ENCODE measurements at regions not wholly inside any gene's neighbourhood (a gene's known extent, or its start where the extent isn't known, plus 50 kb on each side); places are given as distances from the start of the nearest gene placed in this dataset.

GRCh38 chr17:71081666-71082065, 912.3 kb downstream of the KCNJ2 start:
- Mint-ChIP-seq H3K4me3 (no peak overlapping the region), H3K27me3 (no peaks in the 10 kb centered on the region), H3K27ac (no peak overlapping the region), H3K36me3 (no peaks in the 10 kb centered on the region), H3K4me1 (no peaks in the 10 kb centered on the region), H3K9me3 (peaks cover 3 to 22% (median 8%) of the 10 kb centered on the region in 7 donors)
- no peaks in the 10 kb centered on the region for H3K36me3 ChIP-seq (ENCODE audit: control insufficient read depth, insufficient read depth, low read length)
- H3K27ac ChIP-seq (ENCODE audit: insufficient read depth, low read length, poor library complexity, severe bottlenecking) = no peak overlapping the region
- H3K9me3 ChIP-seq (ENCODE audit: control insufficient read depth in 2 of 2, low read length in 2 of 2) = peaks cover 0 to 8% of the 10 kb centered on the region in 2 experiments
- ATAC-seq (ENCODE audit: low read depth in 2 of 2) (no peak), DNase-seq (no peak)
- H3K4me3 ChIP-seq (ENCODE audit: low read depth, low read length) = no peak overlapping the region
- no peaks in the 10 kb centered on the region for H3K27me3 ChIP-seq (ENCODE audit: control insufficient read depth, insufficient read depth, low read length)
- H3K4me1 ChIP-seq (ENCODE audit: control insufficient read depth, insufficient read depth, low read length, poor library complexity, severe bottlenecking) = no peaks in the 10 kb centered on the region

- Mint-ChIP-seq H3K9me3 (peaks cover 3 to 14% (median 7%) of the 10 kb centered on the region in 7 donors), H3K27me3 (no peaks in the 10 kb centered on the region), H3K27ac (no peak overlapping the region), H3K4me1 (no peaks in the 10 kb centered on the region), H3K4me3 (no peak overlapping the region), H3K36me3 (no peaks in the 10 kb centered on the region)
- peaks cover 0 to 7% of the 10 kb centered on the region in 2 experiments for H3K9me3 ChIP-seq (ENCODE audit: control insufficient read depth in 2 of 2, low read length in 2 of 2)
- no peak overlapping the region for H3K27ac ChIP-seq (ENCODE audit: insufficient read depth, low read length, poor library complexity, severe bottlenecking)
- H3K4me3 ChIP-seq (ENCODE audit: low read depth, low read length) = no peak overlapping the region
- no peaks in the 10 kb centered on the region for H3K4me1 ChIP-seq (ENCODE audit: control insufficient read depth, insufficient read depth, low read length, poor library complexity, severe bottlenecking)
- DNase-seq = no peak
- H3K36me3 ChIP-seq (ENCODE audit: control insufficient read depth, insufficient read depth, low read length) = no peaks in the 10 kb centered on the region
- no peaks in the 10 kb centered on the region for H3K27me3 ChIP-seq (ENCODE audit: control insufficient read depth, insufficient read depth, low read length)
- ATAC-seq (ENCODE audit: low read depth in 2 of 2) = no peak
Observed at GRCh38 chr17:71084219-71084618, 914.9 kb downstream of the KCNJ2 start.

GRCh38 chr17:71084838-71085237, 915.5 kb downstream of the KCNJ2 start:
- no peak overlapping the region for H3K4me3 ChIP-seq (ENCODE audit: low read depth, low read length)
- Mint-ChIP-seq H3K27ac (no peak overlapping the region), H3K9me3 (peaks cover 3 to 8% (median 6%) of the 10 kb centered on the region in 7 donors), H3K4me1 (no peaks in the 10 kb centered on the region), H3K4me3 (no peak overlapping the region), H3K27me3 (no peaks in the 10 kb centered on the region), H3K36me3 (no peaks in the 10 kb centered on the region)
- peaks cover 0 to 1% of the 10 kb centered on the region in 2 experiments for H3K9me3 ChIP-seq (ENCODE audit: control insufficient read depth in 2 of 2, low read length in 2 of 2)
- no peak for ATAC-seq (ENCODE audit: low read depth in 2 of 2)
- no peaks in the 10 kb centered on the region for H3K4me1 ChIP-seq (ENCODE audit: control insufficient read depth, insufficient read depth, low read length, poor library complexity, severe bottlenecking)
- H3K27me3 ChIP-seq (ENCODE audit: control insufficient read depth, insufficient read depth, low read length) = no peaks in the 10 kb centered on the region
- H3K27ac ChIP-seq (ENCODE audit: insufficient read depth, low read length, poor library complexity, severe bottlenecking) = no peak overlapping the region
- H3K36me3 ChIP-seq (ENCODE audit: control insufficient read depth, insufficient read depth, low read length) = no peaks in the 10 kb centered on the region
- DNase-seq = no peak

- H3K4me1 ChIP-seq (ENCODE audit: control insufficient read depth, insufficient read depth, low read length, poor library complexity, severe bottlenecking) = no peaks in the 10 kb centered on the region
- no peaks in the 10 kb centered on the region for H3K36me3 ChIP-seq (ENCODE audit: control insufficient read depth, insufficient read depth, low read length)
- H3K27ac ChIP-seq (ENCODE audit: insufficient read depth, low read length, poor library complexity, severe bottlenecking) = no peak overlapping the region
- Mint-ChIP-seq H3K9me3 (peaks cover 0 to 7% (median 3%) of the 10 kb centered on the region in 7 donors), H3K4me3 (no peak overlapping the region), H3K27ac (no peak overlapping the region), H3K36me3 (no peaks in the 10 kb centered on the region), H3K4me1 (no peaks in the 10 kb centered on the region), H3K27me3 (no peaks in the 10 kb centered on the region)
- no peaks in the 10 kb centered on the region for H3K27me3 ChIP-seq (ENCODE audit: control insufficient read depth, insufficient read depth, low read length)
- ATAC-seq (ENCODE audit: low read depth in 2 of 2) (no peak), DNase-seq (no peak)
- H3K4me3 ChIP-seq (ENCODE audit: low read depth, low read length) = no peak overlapping the region
- H3K9me3 ChIP-seq (ENCODE audit: control insufficient read depth in 2 of 2, low read length in 2 of 2) = no peaks in the 10 kb centered on the region
Observed at GRCh38 chr17:71085238-71086033, 916.1 kb downstream of the KCNJ2 start.

- DNase-seq (no peak), ATAC-seq (ENCODE audit: low read depth in 2 of 2) (no peak)
- Mint-ChIP-seq H3K4me1 (no peaks in the 10 kb centered on the region), H3K4me3 (no peak overlapping the region), H3K36me3 (no peaks in the 10 kb centered on the region), H3K27ac (no peak overlapping the region), H3K27me3 (no peaks in the 10 kb centered on the region), H3K9me3 (peaks cover 0 to 14% (median 3%) of the 10 kb centered on the region in 7 donors)
- H3K36me3 ChIP-seq (ENCODE audit: control insufficient read depth, insufficient read depth, low read length) = no peaks in the 10 kb centered on the region
- no peaks in the 10 kb centered on the region for H3K27me3 ChIP-seq (ENCODE audit: control insufficient read depth, insufficient read depth, low read length)
- H3K9me3 ChIP-seq (ENCODE audit: control insufficient read depth in 2 of 2, low read length in 2 of 2) = peaks cover 4 to 5% of the 10 kb centered on the region in 2 experiments
- H3K27ac ChIP-seq (ENCODE audit: insufficient read depth, low read length, poor library complexity, severe bottlenecking) = no peak overlapping the region
- no peaks in the 10 kb centered on the region for H3K4me1 ChIP-seq (ENCODE audit: control insufficient read depth, insufficient read depth, low read length, poor library complexity, severe bottlenecking)
- H3K4me3 ChIP-seq (ENCODE audit: low read depth, low read length) = no peak overlapping the region
Observed at GRCh38 chr17:71089431-71089830, 920.1 kb downstream of the KCNJ2 start.

- DNase-seq = no peak
- no peak overlapping the region for H3K27ac Mint-ChIP-seq
- no peaks in the 10 kb centered on the region for H3K36me3 ChIP-seq (ENCODE audit: control insufficient read depth, insufficient read depth, low read length)
Observed at GRCh38 chr17:71098071-71098470, 928.7 kb downstream of the KCNJ2 start.

GRCh38 chr17:71099003-71099714, 929.8 kb downstream of the KCNJ2 start:
- H3K4me3 Mint-ChIP-seq = no peak overlapping the region
- H3K27me3 Mint-ChIP-seq = no peaks in the 10 kb centered on the region
- Histone ChIP-seq H3K4me3 (ENCODE audit: low read depth, low read length) (no peak overlapping the region), H3K36me3 (ENCODE audit: control insufficient read depth, insufficient read depth, low read length) (no peaks in the 10 kb centered on the region), H3K9me3 (ENCODE audit: control insufficient read depth in 2 of 2, low read length in 2 of 2) (peaks cover 0 to 2% of the 10 kb centered on the region in 2 experiments), H3K27ac (ENCODE audit: insufficient read depth, low read length, poor library complexity, severe bottlenecking) (no peak overlapping the region), H3K27me3 (ENCODE audit: control insufficient read depth, insufficient read depth, low read length) (no peaks in the 10 kb centered on the region), H3K4me1 (ENCODE audit: control insufficient read depth, insufficient read depth, low read length, poor library complexity, severe bottlenecking) (no peaks in the 10 kb centered on the region)
- H3K9me3 Mint-ChIP-seq = peaks cover 6 to 20% (median 12%) of the 10 kb centered on the region in 7 donors
- H3K36me3 Mint-ChIP-seq = no peaks in the 10 kb centered on the region
- DNase-seq = no peak
- no peak for ATAC-seq (ENCODE audit: low read depth in 2 of 2)
- H3K27ac Mint-ChIP-seq = no peak overlapping the region
- no peaks in the 10 kb centered on the region for H3K4me1 Mint-ChIP-seq

More at GRCh38 chr17:71098071-71098470, 928.7 kb downstream of the KCNJ2 start:
- Histone ChIP-seq H3K4me3 (ENCODE audit: low read depth, low read length) (no peak overlapping the region), H3K27me3 (ENCODE audit: control insufficient read depth, insufficient read depth, low read length) (no peaks in the 10 kb centered on the region), H3K9me3 (ENCODE audit: control insufficient read depth in 2 of 2, low read length in 2 of 2) (peaks cover 0 to 2% of the 10 kb centered on the region in 2 experiments), H3K4me1 (ENCODE audit: control insufficient read depth, insufficient read depth, low read length, poor library complexity, severe bottlenecking) (no peaks in the 10 kb centered on the region), H3K27ac (ENCODE audit: insufficient read depth, low read length, poor library complexity, severe bottlenecking) (no peak overlapping the region)
- Mint-ChIP-seq H3K36me3 (no peaks in the 10 kb centered on the region), H3K4me1 (no peaks in the 10 kb centered on the region), H3K9me3 (peaks cover 6 to 20% (median 12%) of the 10 kb centered on the region in 7 donors), H3K27me3 (no peaks in the 10 kb centered on the region), H3K4me3 (no peak overlapping the region)
- no peak for ATAC-seq (ENCODE audit: low read depth in 2 of 2)
